Endothelial cell of hepatic sinusoid (primary cell): ENCODE measurements at regions not wholly inside any gene's neighbourhood (a gene's known extent, or its start where the extent isn't known, plus 50 kb on each side); places are given as distances from the start of the nearest gene placed in this dataset.

Experiments
- in situ Hi-C: cut with HindIII; loops from 2 replicates; pipeline ENCODE4 v1.10.0; 2017; ENCODE audit warnings: low sequenced_read_pairs

- in situ Hi-C loops = loop anchor here (10.0 kb wide), 1 partner anchor 48 kb away; no protein-coding TSS in a partner anchor
Observed at GRCh38 chrX:151796576-151796975, 62.0 kb downstream of the CNGA2 start.

GRCh38 chrX:151801980-151802379, 67.4 kb downstream of the CNGA2 start:
- in situ Hi-C loops = no loop called here

- in situ Hi-C loops = no loop called here
Observed at GRCh38 chrX:151806967-151807540, 72.5 kb downstream of the CNGA2 start.

GRCh38 chrX:151812661-151813060, 78.1 kb downstream of the CNGA2 start:
- in situ Hi-C loops = no loop called here

- in situ Hi-C loops = no loop called here
Observed at GRCh38 chrX:151814767-151815166, 80.2 kb downstream of the CNGA2 start.

- in situ Hi-C loops = no loop called here
Observed at GRCh38 chrX:151815398-151815797, 80.9 kb downstream of the CNGA2 start.

GRCh38 chrX:151816934-151817333, 82.4 kb downstream of the CNGA2 start:
- in situ Hi-C loops = no loop called here

GRCh38 chrX:151818828-151819227, 84.3 kb downstream of the CNGA2 start:
- in situ Hi-C loops = no loop called here

- in situ Hi-C loops = no loop called here
Observed at GRCh38 chrX:151821226-151821625, 86.7 kb downstream of the CNGA2 start.

- in situ Hi-C loops = no loop called here
Observed at GRCh38 chrX:151825007-151825406, 87.7 kb upstream of the MAGEA4 start.

- in situ Hi-C loops = no loop called here
Observed at GRCh38 chrX:151825925-151826485, 86.7 kb upstream of the MAGEA4 start.

GRCh38 chrX:151828439-151829080, 84.1 kb upstream of the MAGEA4 start:
- in situ Hi-C loops = no loop called here

GRCh38 chrX:151830911-151831310, 81.8 kb upstream of the MAGEA4 start:
- in situ Hi-C loops = no loop called here

GRCh38 chrX:151852294-151852693, 60.4 kb upstream of the MAGEA4 start:
- in situ Hi-C loops = no loop called here

- in situ Hi-C loops = no loop called here
Observed at GRCh38 chrX:151854726-151855495, 57.8 kb upstream of the MAGEA4 start.

- in situ Hi-C loops = no loop called here
Observed at GRCh38 chrX:151859481-151859880, 53.2 kb upstream of the MAGEA4 start.

- in situ Hi-C loops = no loop called here
Observed at GRCh38 chrX:151860827-151861226, 51.9 kb upstream of the MAGEA4 start.
